ENCODE measurements at regions not wholly inside any gene's neighbourhood (a gene's known extent, or its start where the extent isn't known, plus 50 kb on each side); places are given as distances from the start of the nearest gene placed in this dataset.

- H3K27ac ChIP-seq (ENCODE audit: low read length): no peak overlapping the region
- WGBS (ENCODE audit: insufficient coverage, insufficient read length): no CpG with 5 or more reads among the region's 16 CpGs
- no peak overlapping the region for H3K4me3 ChIP-seq (ENCODE audit: low read length)
- H3K4me1 ChIP-seq (ENCODE audit: control insufficient read depth, insufficient read depth, low read length): no peaks in the 10 kb centered on the region
- H3K27me3 ChIP-seq (ENCODE audit: control insufficient read depth, insufficient read depth, low read length): no peaks in the 10 kb centered on the region
- peaks cover 31% of the 10 kb centered on the region for H3K9me3 ChIP-seq (ENCODE audit: control insufficient read depth, insufficient read depth, low read length)
- no peaks in the 10 kb centered on the region; the same call in 1 of the 2 replicates for H3K36me3 ChIP-seq (ENCODE audit: control insufficient read depth, insufficient read depth, low read length)
- DNase-seq (ENCODE audit: low read depth, low spot score): no peak
These were observed 52.0 kb upstream of the ACTRT2 start for GRCh38 chr1:2969011-2969844.

DNA sequence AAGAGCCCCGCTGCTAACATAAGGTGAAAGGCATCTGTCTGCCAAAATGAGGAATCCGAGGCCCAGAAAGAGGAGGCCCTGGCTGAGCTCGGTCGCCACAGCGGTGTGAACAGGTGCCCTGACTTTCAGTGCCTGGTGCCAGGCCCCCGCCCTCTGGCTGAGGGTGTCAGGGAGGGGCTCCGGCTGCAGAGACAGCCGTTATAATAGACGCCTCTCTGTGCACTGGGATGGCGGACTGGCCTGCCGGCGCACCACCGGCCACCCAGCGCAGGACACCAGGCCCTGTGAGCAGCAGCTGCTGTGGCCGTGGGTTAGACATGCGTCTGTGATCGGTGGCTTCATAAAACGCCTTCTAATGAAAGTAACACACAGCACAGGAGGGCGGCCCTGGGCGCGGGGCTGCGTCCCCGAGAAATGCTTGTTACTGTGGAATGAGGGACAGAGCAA, 51.4 kb upstream of the ACTRT2 start:
- H3K4me3 ChIP-seq (ENCODE audit: low read length): no peak overlapping the region
- WGBS (ENCODE audit: insufficient coverage, insufficient read length): no CpG with 5 or more reads among the region's 23 CpGs
- no peaks in the 10 kb centered on the region for H3K27me3 ChIP-seq (ENCODE audit: control insufficient read depth, insufficient read depth, low read length)
- no peaks in the 10 kb centered on the region; the same call in 1 of the 2 replicates for H3K36me3 ChIP-seq (ENCODE audit: control insufficient read depth, insufficient read depth, low read length)
- no peaks in the 10 kb centered on the region for H3K4me1 ChIP-seq (ENCODE audit: control insufficient read depth, insufficient read depth, low read length)
- peaks cover 32% of the 10 kb centered on the region for H3K9me3 ChIP-seq (ENCODE audit: control insufficient read depth, insufficient read depth, low read length)
- H3K27ac ChIP-seq (ENCODE audit: low read length): no peak overlapping the region
- no peak for DNase-seq (ENCODE audit: low read depth, low spot score)

DNA sequence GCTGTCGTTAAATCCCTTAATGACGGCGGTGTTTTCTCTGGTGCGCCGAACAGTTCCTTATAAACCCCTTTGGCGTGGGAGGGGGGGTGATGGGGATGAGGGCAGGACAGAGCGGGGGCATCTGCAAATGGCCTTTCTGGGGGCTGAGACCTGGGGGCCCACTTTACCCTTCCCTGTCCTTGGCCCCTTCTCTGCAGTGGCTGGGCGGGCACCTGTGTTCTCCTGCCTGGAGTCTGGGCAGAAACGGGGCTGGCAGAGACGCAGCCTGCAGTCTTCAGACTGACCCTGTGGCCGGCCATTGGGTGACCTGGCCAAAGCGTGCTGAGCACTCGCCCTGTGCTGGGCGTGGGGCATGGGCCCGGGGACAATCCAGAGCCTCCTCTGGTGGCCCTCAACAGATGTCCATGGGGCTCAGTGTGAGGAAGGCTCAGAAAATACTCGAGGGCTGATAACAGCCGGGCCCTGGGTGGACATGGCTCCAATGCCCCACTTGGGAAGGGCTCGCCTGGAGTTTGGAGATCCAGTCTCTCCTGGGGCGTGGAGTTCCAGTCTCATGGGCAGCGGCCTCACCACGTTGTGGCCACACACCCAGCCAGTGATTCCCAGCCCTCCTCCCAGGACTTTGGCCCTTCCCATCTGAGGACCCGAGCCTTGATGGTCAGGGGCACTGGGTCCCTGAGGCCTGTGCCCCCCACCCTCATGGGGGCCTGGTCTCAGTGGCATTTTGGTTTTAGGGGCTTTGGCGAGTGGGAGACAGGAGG, 50.8 kb upstream of the ACTRT2 start:
- H3K27ac ChIP-seq (ENCODE audit: low read length): no peak overlapping the region
- H3K9me3 ChIP-seq (ENCODE audit: control insufficient read depth, insufficient read depth, low read length): peaks cover 35% of the 10 kb centered on the region
- no CpG with 5 or more reads among the region's 23 CpGs for WGBS (ENCODE audit: insufficient coverage, insufficient read length)
- no peak for DNase-seq (ENCODE audit: low read depth, low spot score)
- H3K27me3 ChIP-seq (ENCODE audit: control insufficient read depth, insufficient read depth, low read length): no peaks in the 10 kb centered on the region
- no peak overlapping the region for H3K4me3 ChIP-seq (ENCODE audit: low read length)
- H3K4me1 ChIP-seq (ENCODE audit: control insufficient read depth, insufficient read depth, low read length): no peaks in the 10 kb centered on the region
- no peaks in the 10 kb centered on the region; the same call in 1 of the 2 replicates for H3K36me3 ChIP-seq (ENCODE audit: control insufficient read depth, insufficient read depth, low read length)

DNA sequence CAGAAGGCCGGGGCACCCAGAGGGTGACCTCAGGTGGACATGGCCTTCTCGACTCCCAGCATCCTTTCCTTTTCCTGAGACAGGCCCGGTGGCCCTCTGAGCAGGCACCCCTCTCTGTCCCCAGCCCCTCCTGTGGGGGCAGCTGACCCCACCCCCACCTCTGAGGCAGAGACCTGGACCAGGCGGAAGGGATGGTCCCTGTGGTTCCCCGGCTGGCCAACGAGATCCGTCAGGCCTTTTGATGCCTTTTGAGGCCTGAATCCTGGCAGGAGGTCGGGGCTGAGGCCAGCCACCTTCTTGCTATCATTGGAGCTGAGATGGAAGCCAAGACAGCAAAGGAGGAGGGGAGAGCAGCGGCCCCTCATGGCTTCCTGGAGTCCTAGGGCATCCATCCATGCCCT, 50.2 kb upstream of the ACTRT2 start:
- H3K4me1 ChIP-seq (ENCODE audit: control insufficient read depth, insufficient read depth, low read length): no peaks in the 10 kb centered on the region
- DNase-seq (ENCODE audit: low read depth, low spot score): no peak
- WGBS (ENCODE audit: insufficient coverage, insufficient read length): no CpG with 5 or more reads among the region's 9 CpGs
- no peaks in the 10 kb centered on the region; the same call in 1 of the 2 replicates for H3K36me3 ChIP-seq (ENCODE audit: control insufficient read depth, insufficient read depth, low read length)
- no peaks in the 10 kb centered on the region for H3K27me3 ChIP-seq (ENCODE audit: control insufficient read depth, insufficient read depth, low read length)
- no peak overlapping the region for H3K4me3 ChIP-seq (ENCODE audit: low read length)
- peaks cover 33% of the 10 kb centered on the region for H3K9me3 ChIP-seq (ENCODE audit: control insufficient read depth, insufficient read depth, low read length)
- H3K27ac ChIP-seq (ENCODE audit: low read length): no peak overlapping the region

Measured in iPS DF 6.9 (cell line).